GM12878 (cell line): ENCODE measurements at regions not wholly inside any gene's neighbourhood (a gene's known extent, or its start where the extent isn't known, plus 50 kb on each side); places are given as distances from the start of the nearest gene placed in this dataset.

ENCODE experiments used
- ATAC-seq: fragments of 200-7000 bp; cut with Tn5 transposase; 3 replicates; pipeline ENCODE4 v1.9.1; 2020; ENCODE audit warnings: mild to moderate bottlenecking, moderate library complexity
- BruUV-seq: library from RNA; stranded (reverse); fragments of 400-500 nt; replicated peaks from 2 replicates; lab custom pipeline; 2021; lab: Mats Ljungman, UMichigan
- CTCF ChIA-PET: fragments of 300-600 bp; sonication (Branson Sonifier 250); formaldehyde crosslinking; extraction: SDS; loops from one replicate; lab custom pipeline; 2021; ENCODE audit warnings: inconsistent platforms; lab: Yijun Ruan, JAX
- POLR2A ChIA-PET: fragments of 350-600 bp; formaldehyde crosslinking; extraction: SDS; loops from one replicate; lab custom pipeline; 2021; ENCODE audit warnings: inconsistent platforms; lab: Charles Lee
- RAD21 ChIA-PET: fragments of 300-600 bp; sonication (Branson Sonifier 250); formaldehyde crosslinking; loops from one replicate; lab custom pipeline; 2023; ENCODE audit warnings: antibody characterized with exemption; ENCODE audit not compliant: unreplicated experiment; lab: Charles Lee
- SMC1A ChIA-PET: fragments of 300-600 bp; sonication (Branson Sonifier 250); formaldehyde crosslinking; loops from one replicate; lab custom pipeline; 2023; ENCODE audit not compliant: unreplicated experiment, uncharacterized antibody; lab: Charles Lee
- DNase-seq: peaks from one replicate; pipeline ENCODE4 v3.0.0-alpha.2; 2011; ENCODE audit warnings: low read depth, low spot score
- FAIRE-seq: peaks from 3 replicates; lab custom pipeline; 2011; peaks lifted over from hg19 to GRCh38; lab: Jason Lieb, UNC
- H2AFZ ChIP-seq: 2 replicates; pipeline ENCODE4 v1.6.0; 2011; ENCODE audit warnings: low read depth, low read length, control low read depth; ENCODE audit not compliant: control insufficient read depth
- H3K27ac ChIP-seq: 2 replicates; pipeline ENCODE4 v1.5.1; 2011; ENCODE audit warnings: control low read depth; ENCODE audit not compliant: control insufficient read depth, insufficient read depth
- H3K27me3 ChIP-seq, 2 experiments: replicated peaks in 1 of 2; 2 replicates each; pipeline versions ENCODE4 v1.6.0 to v1.6.1; 2011; ENCODE audit warnings: low read length in 1 of 2; ENCODE audit not compliant: control insufficient read depth in 2 of 2, insufficient read depth in 2 of 2
- H3K36me3 ChIP-seq, 2 experiments: 2 replicates each; pipeline ENCODE4 v1.5.1; 2011; ENCODE audit warnings: low read length in 1 of 2; ENCODE audit not compliant: control insufficient read depth in 2 of 2, insufficient read depth in 2 of 2
- H3K4me1 ChIP-seq: 2 replicates; pipeline ENCODE4 v1.6.1; 2011; ENCODE audit warnings: mild to moderate bottlenecking, low read length, moderate library complexity, mixed read lengths; ENCODE audit not compliant: control insufficient read depth, insufficient read depth
- H3K4me2 ChIP-seq: 2 replicates; pipeline ENCODE4 v1.6.0; 2011; ENCODE audit warnings: control low read depth; ENCODE audit not compliant: control insufficient read depth, insufficient read depth
- H3K4me3 ChIP-seq: fragments of 200-600 bp; sonication (generic); 2 replicates; pipeline ENCODE4 v1.5.1; 2016
- H3K79me2 ChIP-seq: 2 replicates; pipeline ENCODE4 v1.6.0; 2011; ENCODE audit warnings: low read length; ENCODE audit not compliant: control insufficient read depth, insufficient read depth
- H3K9ac ChIP-seq: 2 replicates; pipeline ENCODE4 v1.8.0; 2011; ENCODE audit warnings: low read length, control low read depth, mixed read lengths; ENCODE audit not compliant: control insufficient read depth, insufficient read depth
- H3K9me3 ChIP-seq: replicated peaks from 3 replicates; pipeline ENCODE4 v1.5.1; 2011; ENCODE audit warnings: mild to moderate bottlenecking, low read length; ENCODE audit not compliant: control insufficient read depth, insufficient read depth
- H4K20me1 ChIP-seq: 2 replicates; pipeline ENCODE4 v1.6.0; 2011; ENCODE audit not compliant: control insufficient read depth, insufficient read depth
- CBX3 ChIP-seq: fragments of 200-600 bp; sonication (generic); IDR thresholded peaks from 2 replicates; pipeline ENCODE4 v1.6.1; 2016; ENCODE audit warnings: low read depth, borderline replicate concordance
- CREM ChIP-seq: IDR thresholded peaks from 2 replicates; pipeline ENCODE4 v1.6.1; 2014; ENCODE audit warnings: antibody characterized with exemption, low read depth
- EZH2 ChIP-seq: IDR thresholded peaks from 2 replicates; pipeline ENCODE4 v1.6.1; 2012; ENCODE audit warnings: low read depth, mild to moderate bottlenecking, control low read depth, inconsistent platforms, low read length, borderline replicate concordance; ENCODE audit not compliant: control insufficient read depth
- PBX3 ChIP-seq: IDR thresholded peaks from 2 replicates; pipeline ENCODE4 v1.6.1; 2011; ENCODE audit warnings: mild to moderate bottlenecking, low read depth, low read length, moderate library complexity; ENCODE audit not compliant: insufficient replicate concordance
- RAD51 ChIP-seq: fragments of 450-650 bp; IDR thresholded peaks from 2 replicates; pipeline ENCODE4 v1.6.1; 2016; ENCODE audit warnings: moderate library complexity, mild to moderate bottlenecking, inconsistent platforms
- RFX5 ChIP-seq: IDR thresholded peaks from 2 replicates; pipeline ENCODE4 v1.6.1; 2011; ENCODE audit warnings: low read depth, low read length, improper control_type of control experiment
- USF1 ChIP-seq: IDR thresholded peaks from 2 replicates; pipeline ENCODE4 v1.6.1; 2011; ENCODE audit warnings: borderline replicate concordance, low read depth, mild to moderate bottlenecking, moderate library complexity, mixed read lengths, low read length; ENCODE audit not compliant: insufficient read depth; ENCODE audit errors: extremely low read length
- WGBS: methylation state at CpG from one replicate; pipeline ENCODE4 v1.1.6; 2016; ENCODE audit warnings: low lambda C conversion rate; ENCODE audit not compliant: insufficient replicate concordance, insufficient coverage; ENCODE audit errors: missing lambda C conversion rate; 5-methylcytosine and 5-hydroxymethylcytosine counted together
- in situ Hi-C: fragments of 300-500 bp; cut with MboI; formaldehyde crosslinking; loops from 9 replicates; pipeline ENCODE4 v1.14.3; 2018; ENCODE audit warnings: mixed read lengths
- intact Hi-C: fragments of 100-400 bp; cut with micrococcal nuclease; formaldehyde crosslinking; loops from one replicate; pipeline ENCODE4 v1.14.2; 2022; ENCODE audit not compliant: unreplicated experiment

- ChIA-PET SMC1A (interaction anchor here (0.6 to 1.4 kb wide), 2 partner anchors 22 to 167 kb away, joined by 3 to 4 read pairs; no protein-coding TSS in a partner anchor), CTCF (interaction anchor here (0.8 kb wide), 1 partner anchor 334 kb away, joined by 3 read pairs; no protein-coding TSS in a partner anchor), POLR2A (no interaction called here), RAD21 (no interaction called here)
- no peak overlapping the region for H3K4me3 ChIP-seq
- no peaks in the 10 kb centered on the region; a peak in 2 of 4 replicates for H3K27me3 ChIP-seq
- H4K20me1 ChIP-seq: no peaks in the 10 kb centered on the region
- no peak overlapping the region for H3K9ac ChIP-seq
- ATAC-seq (no peak), FAIRE-seq (no peak), DNase-seq (no peak)
- in situ Hi-C loops (no loop called here), intact Hi-C loops (no loop called here)
- H3K36me3 ChIP-seq: no peaks in the 10 kb centered on the region; a peak in 1 of 4 replicates
- no peaks in the 10 kb centered on the region for H3K9me3 ChIP-seq
- no peaks in the 10 kb centered on the region for H3K79me2 ChIP-seq
- H2AFZ ChIP-seq: no peak overlapping the region
- WGBS: 23% methylated on average over 5 of the region's 5 CpGs
- H3K4me2 ChIP-seq: no peak overlapping the region
- no peaks in the 10 kb centered on the region for H3K4me1 ChIP-seq
- no TSS peak for BruUV-seq
- H3K27ac ChIP-seq: no peak overlapping the region
- TF ChIP-seq CBX3 (no peak), USF1 (no peak)
Observed at GRCh38 chr2:200136655-200137054, 169.8 kb upstream of the SPATS2L start.

- POLR2A ChIA-PET: interaction anchor here (0.8 kb wide), 1 partner anchor 54 kb away, joined by 3 read pairs; no protein-coding TSS in a partner anchor
- no peak for FAIRE-seq
- no peaks in the 10 kb centered on the region; a peak in 1 of 4 replicates for H3K36me3 ChIP-seq
- no peak overlapping the region for H3K27ac ChIP-seq
- no peaks in the 10 kb centered on the region; a peak in 1 of 4 replicates for H3K27me3 ChIP-seq
- no peak overlapping the region for H3K4me3 ChIP-seq
- H3K9me3 ChIP-seq: no peaks in the 10 kb centered on the region
- 4% methylated on average over 2 of the region's 2 CpGs for WGBS
- RAD21 ChIA-PET: no interaction called here
- H3K4me2 ChIP-seq: no peak overlapping the region
- no peaks in the 10 kb centered on the region for H3K79me2 ChIP-seq
- DNase-seq: no peak
- H4K20me1 ChIP-seq: no peaks in the 10 kb centered on the region
- no peak overlapping the region for H2AFZ ChIP-seq
- BruUV-seq: no TSS peak
- H3K4me1 ChIP-seq: no peaks in the 10 kb centered on the region
- no peak for ATAC-seq
- SMC1A ChIA-PET: interaction anchor here (1.4 to 1.8 kb wide), 2 partner anchors 13 to 22 kb away, joined by 3 to 6 read pairs; no protein-coding TSS in a partner anchor
- CTCF ChIA-PET: interaction anchor here (0.6 kb wide), 1 partner anchor 272 kb away, joined by 3 read pairs; no protein-coding TSS in a partner anchor
- no peak overlapping the region for H3K9ac ChIP-seq
- in situ Hi-C loops (no loop called here), intact Hi-C loops (no loop called here)
- TF ChIP-seq PBX3 (no peak), EZH2 (no peak), CREM (no peak), RFX5 (no peak), RAD51 (no peak)
Observed at GRCh38 chr2:200137271-200137670, 169.2 kb upstream of the SPATS2L start.
